Gastroesophageal sphincter (tissue), 4 donors: ENCODE measurements at regions not wholly inside any gene's neighbourhood (a gene's known extent, or its start where the extent isn't known, plus 50 kb on each side); places are given as distances from the start of the nearest gene placed in this dataset.

Source experiments
- ATAC-seq: fragments of 150-250 bp; one replicate; pipeline ENCODE4 v1.9.1; 2016; ENCODE audit warnings: mild to moderate bottlenecking, moderate library complexity
- H3K27ac ChIP-seq, 4 donors: fragments of 200-600 bp; sonication (generic) in 3 of 4; 1 replicate in 3 of 4; 2 replicates in 1 of 4; pipeline ENCODE4 v1.5.1; 2016 to 2019
- H3K27me3 ChIP-seq: fragments of 200-600 bp; sonication (generic); one replicate; pipeline ENCODE4 v1.5.1; 2019
- H3K36me3 ChIP-seq, 2 donors: fragments of 200-600 bp; sonication (generic); one replicate each; pipeline ENCODE4 v1.5.1; 2019; ENCODE audit warnings: control low read depth in 1 of 2
- H3K4me1 ChIP-seq, 3 donors: fragments of 200-600 bp; sonication (generic); 1 replicate in 2 of 3; 2 replicates in 1 of 3; pipeline ENCODE4 v1.5.1; 2016 to 2019; ENCODE audit warnings: control low read depth in 2 of 3
- H3K4me3 ChIP-seq, 2 donors: fragments of 200-600 bp; sonication (generic); one replicate each; pipeline ENCODE4 v1.5.1; 2019; ENCODE audit warnings: mild to moderate bottlenecking in 1 of 2, moderate library complexity in 1 of 2
- H3K9me3 ChIP-seq, 3 donors: fragments of 200-600 bp; sonication (generic); one replicate each; pipeline ENCODE4 v1.5.1; 2017 to 2019; ENCODE audit warnings: control low read depth in 2 of 3
- EP300 ChIP-seq: sonication (generic); formaldehyde crosslinking; IDR thresholded peaks from one replicate; pipeline ENCODE4 v1.6.1; 2017; ENCODE audit warnings: antibody characterized with exemption, mild to moderate bottlenecking
- POLR2A ChIP-seq, 2 donors: fragments of 450-650 bp; IDR thresholded peaks; one replicate each; pipeline ENCODE4 v1.6.1; 2017; ENCODE audit warnings: antibody characterized with exemption in 2 of 2, mild to moderate bottlenecking in 2 of 2, moderate library complexity in 1 of 2
- POLR2AphosphoS5 ChIP-seq: sonication (generic); formaldehyde crosslinking; IDR thresholded peaks from one replicate; pipeline ENCODE4 v1.6.1; 2017; ENCODE audit warnings: antibody characterized with exemption
- WGBS, 2 donors: methylation state at CpG; one replicate each; pipeline ENCODE4 v1.1.5; 2018; ENCODE audit warnings: low coverage in 1 of 2; 5-methylcytosine and 5-hydroxymethylcytosine counted together
- TF ChIP-seq, protein P1 (sequence below), 4 experiments: fragments of 200-600 bp in 2 of 4; fragments of 450-650 bp in 2 of 4; sonication (generic) in 1 of 4; IDR thresholded peaks; one replicate each; pipeline ENCODE4 v1.5.1; 2017 to 2019; ENCODE audit warnings: antibody characterized with exemption in 4 of 4, mild to moderate bottlenecking in 2 of 4, moderate library complexity in 2 of 4

DNA sequence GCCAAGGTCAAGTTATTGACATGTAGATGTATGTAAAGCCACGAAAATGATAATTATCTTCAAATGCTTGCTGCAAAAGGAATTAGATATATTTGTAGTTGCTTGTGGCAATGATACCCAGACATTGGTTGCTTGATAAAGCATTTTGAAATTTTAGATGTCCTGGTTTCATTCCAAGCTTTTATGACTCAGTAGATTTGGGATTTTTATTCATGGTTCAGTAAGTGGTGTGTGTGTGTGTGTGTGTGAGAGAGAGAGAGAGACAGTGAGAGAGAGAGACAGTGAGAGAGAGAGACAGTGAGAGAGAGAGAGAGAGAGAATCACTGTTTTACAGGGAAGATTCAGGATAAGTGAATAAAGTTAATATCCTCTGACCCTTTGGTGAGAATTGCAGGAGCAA, 498.2 kb upstream of the C1orf87 start:
- ATAC-seq, result no peak
- Histone ChIP-seq H3K9me3 (no peaks in the 10 kb centered on the region), H3K36me3 (no peaks in the 10 kb centered on the region), H3K27ac (no peak overlapping the region), H3K4me1 (peaks cover 0 to 11% (median 0%) of the 10 kb centered on the region in 3 donors), H3K4me3 (no peak overlapping the region), H3K27me3 (no peaks in the 10 kb centered on the region)
- WGBS, 2 donors, result 88 to 90% methylated on average over 1 of the region's 1 CpG
- TF ChIP-seq EP300 (no peak), POLR2A (IDR thresholded peaks at IDR 0.05) (no peak), POLR2AphosphoS5 (no peak)
- TF ChIP-seq, protein P1, sequence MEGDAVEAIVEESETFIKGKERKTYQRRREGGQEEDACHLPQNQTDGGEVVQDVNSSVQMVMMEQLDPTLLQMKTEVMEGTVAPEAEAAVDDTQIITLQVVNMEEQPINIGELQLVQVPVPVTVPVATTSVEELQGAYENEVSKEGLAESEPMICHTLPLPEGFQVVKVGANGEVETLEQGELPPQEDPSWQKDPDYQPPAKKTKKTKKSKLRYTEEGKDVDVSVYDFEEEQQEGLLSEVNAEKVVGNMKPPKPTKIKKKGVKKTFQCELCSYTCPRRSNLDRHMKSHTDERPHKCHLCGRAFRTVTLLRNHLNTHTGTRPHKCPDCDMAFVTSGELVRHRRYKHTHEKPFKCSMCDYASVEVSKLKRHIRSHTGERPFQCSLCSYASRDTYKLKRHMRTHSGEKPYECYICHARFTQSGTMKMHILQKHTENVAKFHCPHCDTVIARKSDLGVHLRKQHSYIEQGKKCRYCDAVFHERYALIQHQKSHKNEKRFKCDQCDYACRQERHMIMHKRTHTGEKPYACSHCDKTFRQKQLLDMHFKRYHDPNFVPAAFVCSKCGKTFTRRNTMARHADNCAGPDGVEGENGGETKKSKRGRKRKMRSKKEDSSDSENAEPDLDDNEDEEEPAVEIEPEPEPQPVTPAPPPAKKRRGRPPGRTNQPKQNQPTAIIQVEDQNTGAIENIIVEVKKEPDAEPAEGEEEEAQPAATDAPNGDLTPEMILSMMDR (IDR thresholded peaks at IDR 0.05), result no peak

DNA sequence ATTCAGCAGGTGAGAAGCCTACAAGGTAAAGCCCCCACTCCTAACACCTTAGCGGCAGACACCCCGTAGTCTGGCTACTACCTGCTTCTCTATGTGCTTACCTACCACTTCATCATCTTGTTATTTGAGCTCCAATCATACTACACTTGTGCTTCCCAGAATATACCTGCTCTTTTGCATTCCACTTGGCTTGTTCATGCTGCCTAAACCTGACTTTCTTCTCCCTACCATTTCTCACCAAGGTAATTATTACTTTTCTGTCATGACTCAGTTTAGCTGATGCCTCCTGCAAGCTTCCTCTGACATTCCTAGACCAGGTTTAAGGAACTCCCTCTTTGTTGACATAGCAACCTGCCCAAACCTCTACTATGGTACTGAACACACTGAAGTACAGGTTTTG, 495.6 kb upstream of the C1orf87 start:
- Histone ChIP-seq H3K9me3 (no peaks in the 10 kb centered on the region), H3K4me1 (peaks cover 0 to 25% (median 0%) of the 10 kb centered on the region in 3 donors), H3K27me3 (no peaks in the 10 kb centered on the region), H3K27ac (no peak overlapping the region), H3K36me3 (no peaks in the 10 kb centered on the region), H3K4me3 (no peak overlapping the region)
- 93 to 100% methylated on average over 2 of the region's 2 CpGs for WGBS, 2 donors
- TF ChIP-seq POLR2AphosphoS5 (no peak), POLR2A (IDR thresholded peaks at IDR 0.05) (no peak), EP300 (no peak)
- TF ChIP-seq, protein P1 (IDR thresholded peaks at IDR 0.05), result no peak
- ATAC-seq, result no peak

DNA sequence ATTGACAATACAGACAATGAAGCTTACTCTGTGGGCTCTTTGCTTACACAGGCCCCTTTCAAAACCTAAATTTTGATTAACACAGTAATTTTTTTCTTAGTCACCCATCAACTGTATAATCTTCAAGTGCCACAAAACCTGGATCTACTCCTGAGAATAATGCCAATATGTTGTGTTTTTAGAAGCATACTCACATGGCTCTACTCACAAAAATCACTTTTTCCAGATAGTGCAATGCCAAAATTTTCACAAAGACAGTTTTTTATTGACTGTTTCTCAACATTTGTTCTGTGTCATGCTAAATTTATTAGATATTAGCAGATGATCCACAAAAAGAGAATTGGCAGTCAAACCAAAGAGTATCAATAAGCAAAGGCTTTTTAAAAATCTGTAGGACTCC, 493.7 kb upstream of the C1orf87 start:
- no peaks in the 10 kb centered on the region for H3K9me3 ChIP-seq
- ATAC-seq, result no peak
- no peaks in the 10 kb centered on the region for H3K36me3 ChIP-seq
- H3K27ac ChIP-seq, result no peak overlapping the region
- H3K4me3 ChIP-seq, result no peak overlapping the region
- peaks cover 0 to 14% (median 0%) of the 10 kb centered on the region in 3 donors for H3K4me1 ChIP-seq
- no peaks in the 10 kb centered on the region for H3K27me3 ChIP-seq
- TF ChIP-seq POLR2A (IDR thresholded peaks at IDR 0.05) (no peak), POLR2AphosphoS5 (no peak), EP300 (no peak)
- TF ChIP-seq, protein P1 (IDR thresholded peaks at IDR 0.05), result no peak

DNA sequence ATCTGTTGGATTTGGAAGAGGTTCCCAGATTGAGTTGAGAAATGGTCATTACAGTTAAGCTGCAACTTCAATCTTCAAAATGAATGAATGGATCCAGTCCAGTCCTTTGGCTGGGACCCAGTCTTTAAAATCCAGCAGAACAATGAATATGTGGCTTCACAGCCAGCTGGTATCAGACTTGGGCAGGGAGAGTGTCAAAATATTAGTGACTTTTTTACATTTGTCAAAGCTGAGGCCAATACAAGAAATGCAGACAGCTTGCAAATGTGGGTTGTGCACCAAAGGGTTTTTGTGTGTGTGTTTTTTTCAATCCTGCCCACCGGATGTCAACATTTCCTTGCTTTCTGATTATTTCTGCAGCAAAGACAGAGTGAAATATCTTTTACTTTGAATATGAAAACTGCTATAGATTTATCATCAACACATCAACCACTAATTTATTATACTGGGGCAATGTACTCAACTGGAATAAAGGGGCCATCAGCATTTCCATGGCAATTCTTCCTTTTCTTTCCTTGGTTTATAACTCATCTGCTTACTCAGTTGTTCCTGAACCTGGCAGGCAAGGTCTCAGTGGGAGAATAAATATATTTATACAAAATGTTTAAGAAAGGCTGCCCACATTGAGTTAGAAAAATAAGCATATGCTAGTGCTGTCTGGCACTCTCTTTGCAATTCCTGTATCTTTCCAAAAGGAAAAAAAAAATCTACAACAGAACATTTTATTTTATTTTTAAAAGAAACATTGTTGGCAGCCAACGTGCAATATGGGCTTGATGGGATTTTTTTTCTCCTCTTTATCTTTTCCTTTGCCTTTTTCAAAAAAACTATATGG, 491.6 kb upstream of the C1orf87 start:
- Histone ChIP-seq H3K27me3 (no peaks in the 10 kb centered on the region), H3K4me3 (no peak overlapping the region), H3K4me1 (peaks cover 0 to 14% (median 0%) of the 10 kb centered on the region in 3 donors), H3K27ac (no peak overlapping the region), H3K9me3 (no peaks in the 10 kb centered on the region), H3K36me3 (no peaks in the 10 kb centered on the region)
- ATAC-seq, result no peak
- TF ChIP-seq POLR2AphosphoS5 (no peak), EP300 (no peak), POLR2A (IDR thresholded peaks at IDR 0.05) (no peak)
- TF ChIP-seq, protein P1 (IDR thresholded peaks at IDR 0.05), result no peak
- 10 to 13% methylated on average over 2 of the region's 2 CpGs for WGBS, 2 donors
